Chondrocyte (in vitro differentiated cells): ENCODE measurements at regions not wholly inside any gene's neighbourhood (a gene's known extent, or its start where the extent isn't known, plus 50 kb on each side); places are given as distances from the start of the nearest gene placed in this dataset.

ENCODE experiments used
- DNase-seq: peaks from one replicate; pipeline ENCODE4 v3.0.0; 2021; ENCODE audit warnings: mixed read lengths, low spot score
- H3K27ac Mint-ChIP-seq: one replicate; pipeline ENCODE4 v1.8.0; 2021; ENCODE audit warnings: mild to moderate bottlenecking, moderate library complexity, mixed read lengths; ENCODE audit not compliant: unreplicated experiment
- H3K27me3 Mint-ChIP-seq: 2 replicates; pipeline ENCODE4 v1.8.0; 2021; ENCODE audit warnings: low read depth, mixed read lengths
- H3K36me3 Mint-ChIP-seq: 2 replicates; pipeline ENCODE4 v1.8.0; 2021; ENCODE audit warnings: low read depth, mixed read lengths
- H3K4me1 Mint-ChIP-seq: 2 replicates; pipeline ENCODE4 v1.8.0; 2021; ENCODE audit warnings: low read depth, mild to moderate bottlenecking, mixed read lengths
- H3K4me3 Mint-ChIP-seq: one replicate; pipeline ENCODE4 v1.8.0; 2021; ENCODE audit warnings: mild to moderate bottlenecking, moderate library complexity, mixed read lengths; ENCODE audit not compliant: unreplicated experiment
- H3K9me3 Mint-ChIP-seq: 2 replicates; pipeline ENCODE4 v1.8.0; 2021; ENCODE audit warnings: low read depth, mixed read lengths
- CTCF ChIP-seq: fragments of 200-600 bp; sonication (generic); IDR thresholded peaks from 2 replicates; pipeline ENCODE4 v1.5.0; 2021; ENCODE audit warnings: antibody characterized with exemption, mild to moderate bottlenecking, moderate library complexity

DNA sequence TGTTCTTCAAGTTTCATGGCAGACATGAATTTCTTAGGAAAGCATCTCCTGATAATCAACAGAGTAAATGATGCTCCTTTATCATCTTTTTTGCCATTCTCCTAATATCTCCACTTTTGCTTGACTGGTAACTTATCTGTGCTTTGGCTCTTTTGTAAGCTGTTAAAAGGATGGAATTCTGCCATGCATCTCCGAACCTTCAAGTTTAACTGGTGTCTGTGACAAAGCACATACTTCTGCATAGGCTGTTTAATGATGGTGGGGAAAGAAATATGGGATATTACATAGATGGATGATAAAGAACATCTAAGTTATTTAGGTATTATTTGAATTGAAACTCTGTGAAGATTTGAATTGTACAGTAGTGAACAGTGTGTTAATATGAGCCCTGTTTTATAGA lies 866.9 kb upstream of the SLITRK1 start:
- peaks cover 6% of the 10 kb centered on the region for H3K27me3 Mint-ChIP-seq
- no peaks in the 10 kb centered on the region for H3K4me1 Mint-ChIP-seq
- H3K36me3 Mint-ChIP-seq: no peaks in the 10 kb centered on the region
- H3K4me3 Mint-ChIP-seq: no peak overlapping the region
- H3K9me3 Mint-ChIP-seq: no peaks in the 10 kb centered on the region
- no peak for DNase-seq
- H3K27ac Mint-ChIP-seq: no peak overlapping the region
- TF ChIP-seq CTCF: no peak

- Mint-ChIP-seq H3K27ac (no peak overlapping the region), H3K4me1 (no peaks in the 10 kb centered on the region), H3K36me3 (no peaks in the 10 kb centered on the region), H3K27me3 (peaks cover 20% of the 10 kb centered on the region), H3K4me3 (no peak overlapping the region), H3K9me3 (no peaks in the 10 kb centered on the region)
- DNase-seq: no peak
- TF ChIP-seq CTCF: no peak
Observed at GRCh38 chr13:84745051-84745551, 862.8 kb upstream of the SLITRK1 start.

GRCh38 chr13:84744203-84744602 lies 861.9 kb upstream of the SLITRK1 start:
- Mint-ChIP-seq H3K9me3 (no peaks in the 10 kb centered on the region), H3K4me1 (no peaks in the 10 kb centered on the region), H3K36me3 (no peaks in the 10 kb centered on the region), H3K27me3 (peaks cover 24% of the 10 kb centered on the region), H3K27ac (no peak overlapping the region), H3K4me3 (no peak overlapping the region)
- DNase-seq: no peak
- no peak for TF ChIP-seq CTCF

DNA sequence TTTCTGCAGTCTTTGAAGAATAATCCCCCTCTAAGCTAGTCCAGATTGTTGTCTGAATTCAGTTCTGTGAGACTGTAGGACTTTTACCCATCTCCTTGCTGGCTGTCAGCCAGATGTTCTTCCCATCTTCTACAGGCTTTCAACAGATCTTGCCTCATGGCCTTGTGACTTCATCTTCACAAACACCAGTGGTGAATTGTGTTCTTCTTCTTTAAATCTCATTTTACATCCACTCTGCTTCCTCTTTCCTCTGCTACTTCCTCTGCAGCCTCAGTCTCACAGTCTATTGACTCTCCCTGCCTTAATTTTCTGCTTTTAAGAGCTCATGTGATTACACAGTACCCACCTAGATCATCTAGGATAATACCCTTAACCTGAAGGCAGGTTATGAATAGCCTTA lies 859.0 kb upstream of the SLITRK1 start:
- no peak for DNase-seq
- Mint-ChIP-seq H3K36me3 (peaks cover 1% of the 10 kb centered on the region), H3K4me1 (no peaks in the 10 kb centered on the region), H3K27ac (no peak overlapping the region), H3K4me3 (no peak overlapping the region), H3K9me3 (no peaks in the 10 kb centered on the region), H3K27me3 (peaks cover 17% of the 10 kb centered on the region)
- no peak for TF ChIP-seq CTCF

DNA sequence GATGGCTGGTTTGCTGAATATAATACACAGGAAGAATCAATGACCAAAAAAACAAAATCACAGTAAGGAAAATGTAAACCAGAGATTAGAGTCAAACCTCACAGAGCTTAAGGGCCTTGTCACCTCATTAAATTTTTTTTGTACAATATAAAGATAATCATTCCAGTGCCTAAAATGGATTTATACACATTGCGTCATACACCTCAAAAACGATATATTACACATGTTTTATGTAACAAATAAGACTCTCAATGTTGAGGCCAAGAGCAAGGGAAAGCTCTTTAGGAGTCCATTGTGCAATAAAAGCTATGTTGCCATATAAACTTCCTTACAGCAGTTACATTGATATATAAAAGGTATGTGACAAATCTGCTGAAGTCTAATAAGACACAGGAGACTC lies 856.7 kb upstream of the SLITRK1 start:
- Mint-ChIP-seq H3K36me3 (peaks cover 1% of the 10 kb centered on the region), H3K4me1 (no peaks in the 10 kb centered on the region), H3K9me3 (no peaks in the 10 kb centered on the region), H3K27me3 (peaks cover 17% of the 10 kb centered on the region), H3K27ac (no peak overlapping the region), H3K4me3 (no peak overlapping the region)
- DNase-seq: no peak
- no peak for TF ChIP-seq CTCF
